Stomach (tissue), 4 donors: ENCODE measurements at regions not wholly inside any gene's neighbourhood (a gene's known extent, or its start where the extent isn't known, plus 50 kb on each side); places are given as distances from the start of the nearest gene placed in this dataset.

Experiments
- CTCF ChIP-seq, 7 experiments: fragments of 450-650 bp in 4 of 7; fragments of 200-600 bp in 3 of 7; sonication (generic) in 3 of 7; IDR thresholded peaks; one replicate each; pipeline ENCODE4 v1.5.1; 2016 to 2019; ENCODE audit warnings: antibody characterized with exemption in 7 of 7, control low read depth in 2 of 7, mild to moderate bottlenecking in 1 of 7
- EP300 ChIP-seq: sonication (generic); formaldehyde crosslinking; IDR thresholded peaks from one replicate; pipeline ENCODE4 v1.6.1; 2017; ENCODE audit warnings: antibody characterized with exemption
- POLR2A ChIP-seq, 4 donors: fragments of 450-650 bp; IDR thresholded peaks; one replicate each; pipeline ENCODE4 v1.6.1; 2016; ENCODE audit warnings: antibody characterized with exemption in 4 of 4, control low read depth in 2 of 4, mild to moderate bottlenecking in 1 of 4, moderate library complexity in 1 of 4
- POLR2AphosphoS5 ChIP-seq, 3 donors: sonication (generic); formaldehyde crosslinking; IDR thresholded peaks; one replicate each; pipeline ENCODE4 v1.6.1; 2016; ENCODE audit warnings: antibody characterized with exemption in 3 of 3

GRCh38 chr2:45131587-45131986, 122.3 kb upstream of the SIX2 start:
- TF ChIP-seq CTCF (IDR thresholded peaks at IDR 0.05) (no peak), POLR2AphosphoS5 (IDR thresholded peaks at IDR 0.05) (no peak), EP300 (no peak), POLR2A (IDR thresholded peaks at IDR 0.05) (no peak)
